H54 (cell line): ENCODE measurements at regions not wholly inside any gene's neighbourhood (a gene's known extent, or its start where the extent isn't known, plus 50 kb on each side); places are given as distances from the start of the nearest gene placed in this dataset.
"Not testable (repeated sequence)": the region's sequence is repeated elsewhere in the genome, so short reads cannot be mapped to it uniquely, and the experiment has no call there.

Experiments used
- DNase-seq: peaks from one replicate; pipeline ENCODE4 v3.0.0; 2011; ENCODE audit warnings: low spot score, mixed read lengths; ENCODE audit not compliant: insufficient read length
- FAIRE-seq: peaks from 3 replicates; lab custom pipeline; 2011; peaks lifted over from hg19 to GRCh38; lab: Jason Lieb, UNC
- POLR2A ChIP-seq: IDR thresholded peaks from 2 replicates; pipeline ENCODE4 v1.6.1; 2011; ENCODE audit warnings: low read depth, mild to moderate bottlenecking, low read length

DNA sequence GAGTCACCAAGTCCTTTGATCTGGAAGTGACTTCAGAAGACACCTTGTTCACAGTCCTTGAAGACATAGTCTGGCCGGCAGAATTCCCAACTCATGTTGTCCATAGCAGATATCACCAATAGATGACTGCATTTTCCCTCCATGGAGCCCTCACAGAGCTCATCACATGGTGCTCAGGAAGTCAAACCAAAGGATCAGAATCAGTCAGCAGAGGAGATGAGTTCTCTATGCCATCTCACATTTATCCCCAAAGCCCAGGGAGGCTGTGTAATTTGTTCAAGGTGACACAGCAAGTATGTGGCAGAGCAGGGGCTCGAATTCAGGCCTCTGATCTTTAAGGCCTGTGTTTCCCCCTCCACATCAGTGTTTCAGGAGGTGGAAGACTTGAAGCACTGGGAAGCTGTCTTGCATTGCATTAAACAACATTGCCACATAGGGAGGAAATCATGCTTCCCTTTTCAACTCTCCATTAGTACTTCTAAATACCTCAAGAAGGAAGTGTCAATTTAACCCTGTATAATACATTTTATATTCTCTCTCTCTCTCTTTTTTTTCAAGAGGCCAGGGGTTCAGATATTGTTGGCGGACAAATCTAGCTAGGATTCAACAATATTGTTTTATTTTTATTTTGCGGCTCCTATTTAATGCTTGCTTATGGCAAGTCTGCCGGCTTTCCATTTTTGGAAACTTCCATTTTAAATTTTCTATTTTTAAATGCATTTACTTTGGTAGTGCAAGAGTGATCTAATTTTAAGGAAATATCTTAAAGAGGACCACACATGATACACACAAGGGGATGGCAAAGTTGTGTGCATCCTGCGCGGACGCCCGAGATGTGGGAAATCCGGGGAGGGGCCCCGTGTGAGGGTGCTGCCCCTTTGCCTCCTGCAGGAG is 61.9 kb downstream of the NPIPB5 start:
- not testable (repeated sequence) for FAIRE-seq, DNase-seq

DNA sequence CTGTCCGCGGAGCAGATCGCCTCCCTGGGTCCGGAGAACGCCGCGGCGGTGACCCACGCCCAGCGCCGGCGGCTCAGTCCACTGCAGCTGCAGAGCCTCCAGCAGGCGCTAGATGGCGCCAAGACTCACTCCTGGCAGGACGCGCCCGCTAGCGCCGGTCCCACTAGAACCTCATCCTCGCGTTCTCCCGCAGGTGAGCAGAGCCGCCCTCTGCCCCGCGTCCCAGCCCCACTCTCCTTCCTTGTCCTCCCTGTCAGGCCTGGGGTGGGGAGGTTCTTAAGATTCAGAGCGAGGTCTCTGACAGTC is 62.5 kb downstream of the NPIPB5 start:
- peak; percentile 38 for FAIRE-seq
- DNase-seq, result not testable (repeated sequence)

- DNase-seq, FAIRE-seq: not testable (repeated sequence)
Observed at GRCh38 chr16:22576506-22576905, 65.8 kb downstream of the NPIPB5 start.

DNA sequence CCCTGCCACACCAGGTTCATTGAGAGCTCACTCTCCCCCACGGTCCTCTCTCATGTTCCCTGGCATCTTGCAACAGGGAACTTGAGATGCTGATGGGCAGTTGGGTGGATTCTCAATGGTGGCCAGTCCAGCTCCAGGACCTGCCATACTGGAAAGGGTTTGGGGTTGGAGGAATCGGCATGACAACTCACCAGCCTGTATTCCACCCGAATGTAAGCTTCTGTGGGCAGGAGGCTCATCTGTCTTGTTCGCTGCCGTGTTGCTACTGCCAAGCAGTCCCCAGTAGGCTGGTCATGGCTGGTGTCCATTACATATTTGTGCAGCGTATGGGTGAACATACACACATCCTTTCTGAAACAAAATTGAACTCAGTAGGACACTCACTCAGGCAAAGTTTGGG is 72.5 kb downstream of the NPIPB5 start:
- not testable (repeated sequence) for DNase-seq, FAIRE-seq

DNA sequence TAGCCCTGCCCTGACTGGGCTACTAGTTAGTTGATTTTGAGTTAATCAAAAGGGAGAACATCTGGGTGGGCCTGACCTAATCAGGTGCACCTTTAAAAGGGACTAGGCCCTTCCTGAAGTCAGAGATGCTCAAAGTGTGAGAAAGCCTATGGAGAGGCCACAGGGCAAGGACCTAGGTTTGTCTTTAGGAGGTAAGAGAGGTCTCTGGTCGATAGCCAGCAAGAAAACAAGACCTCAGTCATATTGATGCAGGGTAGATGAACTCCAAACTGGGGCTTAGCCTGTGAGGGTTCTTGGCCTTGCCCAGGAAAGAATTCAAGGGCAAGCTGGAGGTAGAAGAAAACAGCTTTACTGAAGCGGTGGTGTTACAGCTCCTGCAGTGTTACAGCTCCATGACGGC is 73.8 kb downstream of the NPIPB5 start:
- not testable (repeated sequence) for FAIRE-seq, DNase-seq

DNA sequence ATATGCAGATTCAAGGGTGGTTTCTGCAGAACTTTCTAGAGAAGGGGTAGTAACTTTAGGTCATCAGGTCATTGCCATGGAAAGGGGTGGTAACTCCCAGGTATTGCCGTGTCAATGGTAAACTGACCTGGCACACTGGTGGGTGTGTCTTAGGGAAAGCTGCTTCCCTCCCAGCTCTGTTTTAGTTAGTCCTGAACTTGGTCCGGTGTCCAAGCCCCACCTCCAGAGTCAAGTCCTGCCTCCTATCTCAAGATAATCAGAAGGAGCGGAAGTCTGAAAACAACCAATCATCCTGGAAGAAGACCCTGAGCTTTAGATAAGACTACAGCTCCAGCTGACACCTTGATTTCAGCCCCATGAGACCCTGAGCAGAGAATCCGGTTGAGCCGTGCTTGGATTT is 74.2 kb downstream of the NPIPB5 start:
- DNase-seq, FAIRE-seq: not testable (repeated sequence)

DNA sequence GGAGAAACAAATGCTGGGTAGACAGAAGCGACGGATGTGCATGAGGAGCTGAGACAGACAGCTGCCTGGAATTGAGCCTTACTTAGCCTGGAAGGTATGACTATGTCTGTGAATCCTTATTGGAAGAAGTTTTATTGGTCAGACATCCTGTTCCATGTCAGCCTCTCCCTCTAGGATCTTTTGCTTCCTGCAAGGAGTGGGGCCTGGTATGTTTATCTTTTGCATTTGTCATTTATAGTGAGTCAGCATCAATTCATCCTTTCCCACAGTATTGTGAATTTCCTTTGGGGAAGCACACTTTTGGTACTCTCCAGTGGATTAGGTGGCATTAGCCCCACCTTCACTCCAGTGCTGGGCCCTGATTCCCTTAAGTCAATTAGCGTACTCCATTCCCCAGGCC is 74.7 kb downstream of the NPIPB5 start:
- not testable (repeated sequence) for DNase-seq
- peak; percentile 76 for FAIRE-seq

- FAIRE-seq, result peak; percentile 11
- not testable (repeated sequence) for DNase-seq
Observed at GRCh38 chr16:22586732-22587131, 76.0 kb downstream of the NPIPB5 start.

- FAIRE-seq, DNase-seq: not testable (repeated sequence)
Observed at GRCh38 chr16:22589757-22590156, 79.1 kb downstream of the NPIPB5 start.

- not testable (repeated sequence) for DNase-seq
Observed at GRCh38 chr16:22596445-22597045, 85.9 kb downstream of the NPIPB5 start.

GRCh38 chr16:22603744-22604143 is 93.1 kb downstream of the NPIPB5 start:
- FAIRE-seq, DNase-seq: not testable (repeated sequence)

More at GRCh38 chr16:22596445-22597045, 85.9 kb downstream of the NPIPB5 start:
- FAIRE-seq, result peak; percentile 50

- peak; percentile 91 for FAIRE-seq
- not testable (repeated sequence) for DNase-seq
Observed at GRCh38 chr16:22606619-22607018, 95.9 kb downstream of the NPIPB5 start.

- not testable (repeated sequence) for FAIRE-seq, DNase-seq
Observed at GRCh38 chr16:22609798-22610197, 99.1 kb downstream of the NPIPB5 start.

DNA sequence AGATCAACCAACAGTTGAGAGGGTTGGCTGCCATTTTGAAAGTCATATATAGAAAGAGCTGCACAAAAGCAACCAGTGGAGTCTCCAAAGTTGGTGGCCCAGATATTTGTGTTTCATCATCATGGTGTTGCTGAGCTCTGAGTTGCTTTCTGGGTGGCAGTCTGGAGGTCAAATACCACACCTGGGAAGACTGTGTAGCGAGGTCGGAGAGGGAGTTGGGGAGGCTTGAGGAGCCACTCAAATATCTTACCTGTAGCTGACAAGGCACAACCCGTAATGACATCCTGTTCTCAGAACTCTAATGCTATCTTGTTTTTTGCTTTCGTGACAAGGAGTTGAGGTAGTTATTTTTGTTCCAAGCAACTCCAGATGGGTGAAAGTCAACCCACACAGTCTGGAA is 100.4 kb downstream of the NPIPB5 start:
- DNase-seq, FAIRE-seq: not testable (repeated sequence)

GRCh38 chr16:22614271-22614947 is 103.7 kb downstream of the NPIPB5 start:
- TF ChIP-seq POLR2A, result no peak
- FAIRE-seq (no peak), DNase-seq (no peak)
